Karpas-422 (cell line): ENCODE measurements at regions not wholly inside any gene's neighbourhood (a gene's known extent, or its start where the extent isn't known, plus 50 kb on each side); places are given as distances from the start of the nearest gene placed in this dataset.

Experiments
- DNase-seq: peaks from one replicate; pipeline ENCODE4 v3.0.0-alpha.2; 2015
- H2AFZ ChIP-seq: fragments of 200-600 bp; sonication (generic); 2 replicates; pipeline ENCODE4 v1.6.1; 2014; ENCODE audit warnings: antibody characterized with exemption, low read length, mixed read lengths
- H3K27ac ChIP-seq: fragments of 200-600 bp; sonication (generic); 2 replicates; pipeline ENCODE4 v1.5.1; 2014; ENCODE audit warnings: mild to moderate bottlenecking, low read length, moderate library complexity
- H3K27me3 ChIP-seq: fragments of 200-600 bp; sonication (generic); 2 replicates; pipeline ENCODE4 v1.6.1; 2014; ENCODE audit warnings: low read length, mixed read lengths
- H3K36me3 ChIP-seq: fragments of 200-600 bp; sonication (generic); 2 replicates; pipeline ENCODE4 v1.6.1; 2014; ENCODE audit warnings: low read length, mixed read lengths; ENCODE audit not compliant: insufficient read depth
- H3K4me1 ChIP-seq: fragments of 200-600 bp; sonication (generic); 2 replicates; pipeline ENCODE4 v1.6.1; 2014; ENCODE audit warnings: mild to moderate bottlenecking, low read length, mixed read lengths
- H3K4me2 ChIP-seq: fragments of 200-600 bp; sonication (generic); 2 replicates; pipeline ENCODE4 v1.6.1; 2014; ENCODE audit warnings: low read length, low read depth, mild to moderate bottlenecking; ENCODE audit not compliant: poor library complexity, severe bottlenecking
- H3K4me3 ChIP-seq: fragments of 200-600 bp; sonication (generic); 2 replicates; pipeline ENCODE4 v1.5.1; 2014; ENCODE audit warnings: mild to moderate bottlenecking, antibody characterized with exemption, low read length, mixed read lengths
- H3K79me2 ChIP-seq: fragments of 200-600 bp; sonication (generic); 2 replicates; pipeline ENCODE4 v1.6.1; 2014; ENCODE audit warnings: mild to moderate bottlenecking, low read length, mixed read lengths
- H3K9ac ChIP-seq: fragments of 200-600 bp; sonication (generic); 2 replicates; pipeline ENCODE4 v1.6.0; 2014; ENCODE audit warnings: low read length
- H3K9me2 ChIP-seq: fragments of 200-600 bp; sonication (generic), shearing (Covaris generic); replicated peaks from 2 replicates; pipeline ENCODE4 v1.6.0; 2014; ENCODE audit warnings: mild to moderate bottlenecking, low read length, moderate library complexity; ENCODE audit not compliant: insufficient read depth
- H3K9me3 ChIP-seq: fragments of 300-700, 200-600 bp; sonication (generic); 2 replicates; pipeline ENCODE4 v1.6.1; 2014; ENCODE audit warnings: low read length, mixed read lengths
- H4K20me1 ChIP-seq: fragments of 200-600 bp; sonication (generic); 2 replicates; pipeline ENCODE4 v1.6.1; 2014; ENCODE audit warnings: mild to moderate bottlenecking, antibody characterized with exemption, low read length, low read depth; ENCODE audit not compliant: insufficient read depth

- Histone ChIP-seq H3K27me3 (no peaks in the 10 kb centered on the region), H3K9ac (no peak overlapping the region), H3K9me3 (no peaks in the 10 kb centered on the region), H3K4me2 (no peak overlapping the region), H3K9me2 (no peaks in the 10 kb centered on the region), H4K20me1 (no peaks in the 10 kb centered on the region), H3K4me1 (no peaks in the 10 kb centered on the region), H3K27ac (no peak overlapping the region), H3K36me3 (no peaks in the 10 kb centered on the region), H3K4me3 (no peak overlapping the region), H2AFZ (no peak overlapping the region), H3K79me2 (no peaks in the 10 kb centered on the region)
- DNase-seq: no peak
Observed at GRCh38 chr10:117731121-117731791, 188.7 kb downstream of the EMX2 start.

- no peak overlapping the region for H3K9ac ChIP-seq
- H3K27me3 ChIP-seq: no peaks in the 10 kb centered on the region
- no peak overlapping the region for H3K27ac ChIP-seq
- no peaks in the 10 kb centered on the region for H3K9me2 ChIP-seq
- no peaks in the 10 kb centered on the region for H3K4me1 ChIP-seq
- no peaks in the 10 kb centered on the region for H3K79me2 ChIP-seq
- H3K4me2 ChIP-seq: no peak overlapping the region
- no peaks in the 10 kb centered on the region for H3K36me3 ChIP-seq
- no peak for DNase-seq
- H3K4me3 ChIP-seq: no peak overlapping the region
- H3K9me3 ChIP-seq: no peaks in the 10 kb centered on the region
- no peaks in the 10 kb centered on the region for H4K20me1 ChIP-seq
- no peak overlapping the region for H2AFZ ChIP-seq
Observed at GRCh38 chr10:117734731-117735405, 192.3 kb downstream of the EMX2 start.

- no peaks in the 10 kb centered on the region for H4K20me1 ChIP-seq
- H3K4me3 ChIP-seq: no peak overlapping the region
- no peak overlapping the region for H3K9ac ChIP-seq
- no peak overlapping the region for H3K4me2 ChIP-seq
- no peaks in the 10 kb centered on the region for H3K36me3 ChIP-seq
- H3K9me3 ChIP-seq: no peaks in the 10 kb centered on the region
- H3K79me2 ChIP-seq: no peaks in the 10 kb centered on the region
- no peak overlapping the region for H2AFZ ChIP-seq
- no peaks in the 10 kb centered on the region for H3K27me3 ChIP-seq
- no peak for DNase-seq
- no peak overlapping the region for H3K27ac ChIP-seq
- H3K4me1 ChIP-seq: no peaks in the 10 kb centered on the region
- no peaks in the 10 kb centered on the region for H3K9me2 ChIP-seq
Observed at GRCh38 chr10:117736655-117737054, 194.1 kb downstream of the EMX2 start.

- Histone ChIP-seq H2AFZ (no peak overlapping the region), H3K79me2 (no peaks in the 10 kb centered on the region), H3K4me1 (no peaks in the 10 kb centered on the region), H3K4me3 (no peak overlapping the region), H4K20me1 (no peaks in the 10 kb centered on the region), H3K9me2 (no peaks in the 10 kb centered on the region), H3K9ac (no peak overlapping the region), H3K9me3 (no peaks in the 10 kb centered on the region), H3K27me3 (no peaks in the 10 kb centered on the region), H3K27ac (no peak overlapping the region), H3K36me3 (no peaks in the 10 kb centered on the region), H3K4me2 (no peak overlapping the region)
- DNase-seq: no peak
Observed at GRCh38 chr10:117740088-117740487, 197.5 kb downstream of the EMX2 start.

GRCh38 chr10:117740691-117741222 lies 198.2 kb downstream of the EMX2 start:
- H3K36me3 ChIP-seq: no peaks in the 10 kb centered on the region
- no peak overlapping the region for H3K9ac ChIP-seq
- no peaks in the 10 kb centered on the region for H3K79me2 ChIP-seq

GRCh38 chr10:117741524-117741923 lies 199.0 kb downstream of the EMX2 start:
- no peak overlapping the region for H3K27ac ChIP-seq
- no peaks in the 10 kb centered on the region for H3K9me2 ChIP-seq
- no peaks in the 10 kb centered on the region for H3K79me2 ChIP-seq
- H3K4me1 ChIP-seq: no peaks in the 10 kb centered on the region
- H3K9me3 ChIP-seq: no peaks in the 10 kb centered on the region
- no peaks in the 10 kb centered on the region for H4K20me1 ChIP-seq
- no peak for DNase-seq
- no peaks in the 10 kb centered on the region for H3K36me3 ChIP-seq
- no peak overlapping the region for H3K4me2 ChIP-seq
- no peak overlapping the region for H3K9ac ChIP-seq
- H3K4me3 ChIP-seq: no peak overlapping the region
- no peaks in the 10 kb centered on the region for H3K27me3 ChIP-seq
- H2AFZ ChIP-seq: no peak overlapping the region

More at GRCh38 chr10:117740691-117741222, 198.2 kb downstream of the EMX2 start:
- Histone ChIP-seq H3K9me2 (no peaks in the 10 kb centered on the region), H3K9me3 (no peaks in the 10 kb centered on the region), H2AFZ (no peak overlapping the region), H3K27ac (no peak overlapping the region), H4K20me1 (no peaks in the 10 kb centered on the region), H3K4me1 (no peaks in the 10 kb centered on the region), H3K4me2 (no peak overlapping the region), H3K27me3 (no peaks in the 10 kb centered on the region), H3K4me3 (no peak overlapping the region)
- no peak for DNase-seq

GRCh38 chr10:117743509-117743908 lies 201.0 kb downstream of the EMX2 start:
- Histone ChIP-seq H3K4me3 (no peak overlapping the region), H3K79me2 (no peaks in the 10 kb centered on the region), H3K9me2 (no peaks in the 10 kb centered on the region), H3K4me1 (no peaks in the 10 kb centered on the region), H3K4me2 (no peak overlapping the region), H3K9ac (no peak overlapping the region), H2AFZ (no peak overlapping the region), H3K9me3 (no peaks in the 10 kb centered on the region), H4K20me1 (no peaks in the 10 kb centered on the region), H3K36me3 (no peaks in the 10 kb centered on the region), H3K27me3 (no peaks in the 10 kb centered on the region), H3K27ac (no peak overlapping the region)
- DNase-seq: no peak

GRCh38 chr10:117745301-117745700 lies 202.8 kb downstream of the EMX2 start:
- H4K20me1 ChIP-seq: no peaks in the 10 kb centered on the region
- no peaks in the 10 kb centered on the region for H3K36me3 ChIP-seq
- H3K4me2 ChIP-seq: no peak overlapping the region
- no peaks in the 10 kb centered on the region for H3K27me3 ChIP-seq
- H3K79me2 ChIP-seq: no peaks in the 10 kb centered on the region
- H3K9ac ChIP-seq: no peak overlapping the region
- H3K27ac ChIP-seq: no peak overlapping the region
- H3K4me3 ChIP-seq: no peak overlapping the region
- no peak overlapping the region for H2AFZ ChIP-seq
- H3K9me2 ChIP-seq: no peaks in the 10 kb centered on the region
- no peaks in the 10 kb centered on the region for H3K4me1 ChIP-seq
- DNase-seq: no peak
- H3K9me3 ChIP-seq: no peaks in the 10 kb centered on the region
